Gastrocnemius medialis (tissue), 4 donors: ENCODE measurements at regions not wholly inside any gene's neighbourhood (a gene's known extent, or its start where the extent isn't known, plus 50 kb on each side); places are given as distances from the start of the nearest gene placed in this dataset.
A peak's percentile ranks its signal among the peaks of the same experiment; 100 is the strongest.

Experiments used
- ATAC-seq, 2 donors: fragments of 150-250 bp; one replicate each; pipeline ENCODE4 v1.9.1; 2016
- DNase-seq, 2 donors: peaks; one replicate each; pipeline ENCODE4 v3.0.0-alpha.2; 2019
- H3K27ac ChIP-seq, 4 donors: fragments of 200-600 bp; sonication (generic); 1 replicate in 1 of 4; 2 replicates in 3 of 4; pipeline ENCODE4 v1.5.1; 2016 to 2018; ENCODE audit warnings: mild to moderate bottlenecking in 2 of 4, moderate library complexity in 1 of 4
- H3K27me3 ChIP-seq, 3 donors: fragments of 200-600 bp; sonication (generic) in 2 of 3; 1 replicate in 1 of 3; 2 replicates in 2 of 3; pipeline versions ENCODE4 v1.5.1 to v1.6.0; 2016 to 2019; ENCODE audit warnings: mild to moderate bottlenecking in 1 of 3, moderate library complexity in 1 of 3
- H3K36me3 ChIP-seq, 2 donors: fragments of 200-600 bp; sonication (generic) in 1 of 2; one replicate each; pipeline ENCODE4 v1.5.1; 2017 to 2018
- H3K4me1 ChIP-seq, 2 donors: fragments of 200-600 bp; sonication (generic) in 1 of 2; one replicate each; pipeline ENCODE4 v1.5.1; 2016 to 2017; ENCODE audit warnings: mild to moderate bottlenecking in 2 of 2
- H3K4me3 ChIP-seq, 4 donors: fragments of 200-600 bp; sonication (generic) in 3 of 4; 1 replicate in 1 of 4; 2 replicates in 3 of 4; pipeline ENCODE4 v1.5.1; 2016 to 2019; ENCODE audit warnings: mild to moderate bottlenecking in 2 of 4
- H3K9me3 ChIP-seq, 3 donors: fragments of 200-600 bp; sonication (generic) in 2 of 3; 1 replicate in 1 of 3; 2 replicates in 2 of 3; pipeline ENCODE4 v1.5.1; 2016 to 2019
- POLR2A ChIP-seq, 2 donors: fragments of 450-650 bp; IDR thresholded peaks; one replicate each; pipeline ENCODE4 v1.6.1; 2017; ENCODE audit warnings: antibody characterized with exemption in 2 of 2, mild to moderate bottlenecking in 2 of 2, moderate library complexity in 2 of 2
- in situ Hi-C, 4 donors: fragments of 200-750 bp; cut with MboI; loops; one replicate each; pipeline versions ENCODE4 v1.15.0 to v1.8.0; 2017; ENCODE audit warnings: low sequenced_read_pairs in 4 of 4
- intact Hi-C: fragments of 100-400 bp; cut with DNase I; formaldehyde crosslinking; loops from one replicate; pipeline ENCODE4 v1.15.1; 2023; ENCODE audit warnings: low total_unique reads
- TF ChIP-seq, protein P1 (sequence below), 5 experiments: fragments of 450-650 bp in 3 of 5; fragments of 200-600 bp in 2 of 5; sonication (generic) in 2 of 5; IDR thresholded peaks in 4 of 5; conservative IDR thresholded peaks in 1 of 5; 1 replicate in 4 of 5; 2 replicates in 1 of 5; pipeline ENCODE4 v1.5.1; 2016 to 2019; ENCODE audit warnings: antibody characterized with exemption in 5 of 5, mild to moderate bottlenecking in 3 of 5, moderate library complexity in 3 of 5

DNA sequence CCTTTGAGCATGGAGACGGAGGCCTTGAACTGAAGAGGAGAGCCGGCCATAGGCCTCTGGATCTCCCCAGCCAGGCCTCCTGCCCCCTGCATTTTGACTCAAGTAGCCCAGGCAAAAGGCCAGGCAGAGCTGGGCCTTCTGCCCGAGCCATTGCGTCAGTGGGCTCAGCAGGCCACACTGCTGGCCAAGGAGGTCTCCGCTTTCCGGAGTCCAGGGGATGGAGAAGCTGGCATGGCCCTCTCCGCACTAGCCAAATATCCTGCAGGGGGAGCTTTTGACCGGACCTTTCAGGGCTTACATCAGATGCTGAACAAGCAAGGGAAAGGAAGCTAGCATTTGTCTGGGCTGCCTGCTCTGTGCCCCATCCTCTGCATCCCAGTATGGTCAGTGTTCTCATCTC is 386.8 kb downstream of the TRIM36 start:
- H3K27ac ChIP-seq: no peak overlapping the region

DNA sequence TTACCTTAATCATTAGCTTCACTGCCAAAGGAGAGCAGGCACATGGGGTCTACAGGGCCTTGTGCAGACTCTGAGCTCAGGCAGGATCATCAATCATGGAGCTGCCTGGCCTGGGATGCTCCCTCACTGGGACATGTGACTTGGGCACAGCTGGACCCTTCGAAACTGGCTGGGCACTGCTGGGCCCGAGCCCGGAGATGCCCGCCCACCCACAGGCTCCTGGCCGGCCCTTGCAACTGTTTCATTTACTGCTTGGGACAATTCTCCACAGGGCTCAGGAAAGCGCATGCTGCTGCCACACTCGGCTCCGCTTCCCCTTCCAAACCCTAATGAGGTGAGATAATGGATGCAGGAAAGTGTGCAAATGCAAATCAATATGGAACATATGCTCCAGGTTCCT is 387.5 kb downstream of the TRIM36 start:
- TF ChIP-seq, protein P1, sequence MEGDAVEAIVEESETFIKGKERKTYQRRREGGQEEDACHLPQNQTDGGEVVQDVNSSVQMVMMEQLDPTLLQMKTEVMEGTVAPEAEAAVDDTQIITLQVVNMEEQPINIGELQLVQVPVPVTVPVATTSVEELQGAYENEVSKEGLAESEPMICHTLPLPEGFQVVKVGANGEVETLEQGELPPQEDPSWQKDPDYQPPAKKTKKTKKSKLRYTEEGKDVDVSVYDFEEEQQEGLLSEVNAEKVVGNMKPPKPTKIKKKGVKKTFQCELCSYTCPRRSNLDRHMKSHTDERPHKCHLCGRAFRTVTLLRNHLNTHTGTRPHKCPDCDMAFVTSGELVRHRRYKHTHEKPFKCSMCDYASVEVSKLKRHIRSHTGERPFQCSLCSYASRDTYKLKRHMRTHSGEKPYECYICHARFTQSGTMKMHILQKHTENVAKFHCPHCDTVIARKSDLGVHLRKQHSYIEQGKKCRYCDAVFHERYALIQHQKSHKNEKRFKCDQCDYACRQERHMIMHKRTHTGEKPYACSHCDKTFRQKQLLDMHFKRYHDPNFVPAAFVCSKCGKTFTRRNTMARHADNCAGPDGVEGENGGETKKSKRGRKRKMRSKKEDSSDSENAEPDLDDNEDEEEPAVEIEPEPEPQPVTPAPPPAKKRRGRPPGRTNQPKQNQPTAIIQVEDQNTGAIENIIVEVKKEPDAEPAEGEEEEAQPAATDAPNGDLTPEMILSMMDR (IDR thresholded peaks at IDR 0.05 in 4 of 5, conservative IDR thresholded peaks at IDR 0.05 in 1 of 5): no peak
- no peak for TF ChIP-seq POLR2A (IDR thresholded peaks at IDR 0.05)

More for the DNA sequence above, 386.8 kb downstream of the TRIM36 start:
- Histone ChIP-seq H3K9me3 (no peaks in the 10 kb centered on the region), H3K4me1 (no peaks in the 10 kb centered on the region), H3K36me3 (no peaks in the 10 kb centered on the region), H3K27me3 (no peaks in the 10 kb centered on the region), H3K4me3 (no peak overlapping the region)
- DNase-seq (peak; percentile 10 to 17), ATAC-seq (peak in 1 of 2 donors; percentile 36)
- intact Hi-C loops: no loop called here
- in situ Hi-C loops: no loop called here
- TF ChIP-seq, protein P1 (IDR thresholded peaks at IDR 0.05 in 4 of 5, conservative IDR thresholded peaks at IDR 0.05 in 1 of 5): no peak
- TF ChIP-seq POLR2A (IDR thresholded peaks at IDR 0.05): no peak

DNA sequence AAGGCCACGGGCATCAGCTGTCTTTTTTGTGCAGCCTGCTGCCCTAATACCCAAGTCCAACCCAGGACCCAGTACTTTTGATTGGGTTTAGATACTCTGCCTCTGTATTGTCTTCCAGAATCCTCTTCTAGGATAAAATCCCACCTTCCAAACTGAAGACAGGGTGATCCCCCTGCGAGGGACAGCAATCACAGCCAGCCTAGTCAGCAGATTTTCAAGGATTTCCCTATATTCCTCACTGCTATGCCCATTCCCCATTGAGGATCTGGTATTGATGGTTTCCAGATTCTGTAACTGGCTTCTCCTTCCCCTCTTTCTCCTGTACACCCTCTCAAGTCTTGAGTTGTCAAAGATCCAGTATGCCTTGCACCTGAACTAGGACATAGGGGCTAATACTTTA is 389.4 kb downstream of the TRIM36 start:
- intact Hi-C loops (no loop called here), in situ Hi-C loops (no loop called here)
- ATAC-seq: no peak
- TF ChIP-seq POLR2A (IDR thresholded peaks at IDR 0.05): no peak
- TF ChIP-seq, protein P1 (IDR thresholded peaks at IDR 0.05 in 4 of 5, conservative IDR thresholded peaks at IDR 0.05 in 1 of 5): no peak
- no peaks in the 10 kb centered on the region for H3K9me3 ChIP-seq
- no peaks in the 10 kb centered on the region for H3K27me3 ChIP-seq
- no peak for DNase-seq
- no peaks in the 10 kb centered on the region for H3K36me3 ChIP-seq
- no peak overlapping the region for H3K4me3 ChIP-seq
- no peaks in the 10 kb centered on the region for H3K4me1 ChIP-seq
- H3K27ac ChIP-seq: no peak overlapping the region

More for the DNA sequence above, 387.5 kb downstream of the TRIM36 start:
- Histone ChIP-seq H3K27ac (no peak overlapping the region), H3K27me3 (no peaks in the 10 kb centered on the region), H3K36me3 (no peaks in the 10 kb centered on the region), H3K4me1 (no peaks in the 10 kb centered on the region), H3K4me3 (no peak overlapping the region), H3K9me3 (no peaks in the 10 kb centered on the region)
- DNase-seq (no peak), ATAC-seq (no peak)
- in situ Hi-C loops: no loop called here
- intact Hi-C loops: no loop called here

GRCh38 chr5:114744406-114744805 is 382.5 kb downstream of the KCNN2 start:
- DNase-seq (no peak), ATAC-seq (no peak)
- TF ChIP-seq, protein P1 (IDR thresholded peaks at IDR 0.05 in 4 of 5, conservative IDR thresholded peaks at IDR 0.05 in 1 of 5): no peak
- no peak for TF ChIP-seq POLR2A (IDR thresholded peaks at IDR 0.05)
- H3K27ac ChIP-seq: no peak overlapping the region
- intact Hi-C loops (no loop called here), in situ Hi-C loops (no loop called here)
- no peaks in the 10 kb centered on the region for H3K36me3 ChIP-seq
- no peaks in the 10 kb centered on the region for H3K27me3 ChIP-seq
- H3K9me3 ChIP-seq: no peaks in the 10 kb centered on the region
- H3K4me3 ChIP-seq: no peak overlapping the region
- no peaks in the 10 kb centered on the region for H3K4me1 ChIP-seq

DNA sequence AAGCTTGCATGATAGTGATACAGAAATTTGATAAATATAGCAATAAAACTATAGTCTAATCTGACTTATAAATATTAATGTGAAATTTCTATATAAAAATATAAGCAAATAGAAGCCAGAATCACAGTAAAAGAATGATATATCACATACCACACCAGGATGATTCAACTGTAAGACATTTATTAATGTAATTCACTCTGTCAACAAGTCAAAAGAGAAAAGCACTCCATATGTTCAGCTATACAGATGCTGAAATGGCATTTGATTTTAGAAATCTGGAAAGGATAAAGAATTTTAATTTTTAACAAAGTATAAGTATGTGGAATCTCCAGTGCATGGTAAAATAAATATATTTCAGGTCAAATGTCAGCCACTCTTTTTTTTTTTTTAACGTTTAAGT is 372.4 kb downstream of the KCNN2 start:
- DNase-seq (no peak), ATAC-seq (no peak)
- no peak for TF ChIP-seq POLR2A (IDR thresholded peaks at IDR 0.05)
- TF ChIP-seq, protein P1 (IDR thresholded peaks at IDR 0.05 in 4 of 5, conservative IDR thresholded peaks at IDR 0.05 in 1 of 5): no peak
- Histone ChIP-seq H3K27me3 (no peaks in the 10 kb centered on the region), H3K9me3 (no peaks in the 10 kb centered on the region), H3K27ac (no peak overlapping the region), H3K36me3 (no peaks in the 10 kb centered on the region), H3K4me1 (no peaks in the 10 kb centered on the region), H3K4me3 (no peak overlapping the region)
- in situ Hi-C loops (no loop called here), intact Hi-C loops (no loop called here)
